NCI-H146 (cell line): ENCODE measurements at regions not wholly inside any gene's neighbourhood (a gene's known extent, or its start where the extent isn't known, plus 50 kb on each side); places are given as distances from the start of the nearest gene placed in this dataset.
"Not testable (repeated sequence)": the region's sequence is repeated elsewhere in the genome, so short reads cannot be mapped to it uniquely, and the experiment has no call there.

ENCODE experiments used
- DNase-seq: peaks from one replicate; lab custom pipeline; 2025; lab: John Stamatoyannopoulos, UW

DNA sequence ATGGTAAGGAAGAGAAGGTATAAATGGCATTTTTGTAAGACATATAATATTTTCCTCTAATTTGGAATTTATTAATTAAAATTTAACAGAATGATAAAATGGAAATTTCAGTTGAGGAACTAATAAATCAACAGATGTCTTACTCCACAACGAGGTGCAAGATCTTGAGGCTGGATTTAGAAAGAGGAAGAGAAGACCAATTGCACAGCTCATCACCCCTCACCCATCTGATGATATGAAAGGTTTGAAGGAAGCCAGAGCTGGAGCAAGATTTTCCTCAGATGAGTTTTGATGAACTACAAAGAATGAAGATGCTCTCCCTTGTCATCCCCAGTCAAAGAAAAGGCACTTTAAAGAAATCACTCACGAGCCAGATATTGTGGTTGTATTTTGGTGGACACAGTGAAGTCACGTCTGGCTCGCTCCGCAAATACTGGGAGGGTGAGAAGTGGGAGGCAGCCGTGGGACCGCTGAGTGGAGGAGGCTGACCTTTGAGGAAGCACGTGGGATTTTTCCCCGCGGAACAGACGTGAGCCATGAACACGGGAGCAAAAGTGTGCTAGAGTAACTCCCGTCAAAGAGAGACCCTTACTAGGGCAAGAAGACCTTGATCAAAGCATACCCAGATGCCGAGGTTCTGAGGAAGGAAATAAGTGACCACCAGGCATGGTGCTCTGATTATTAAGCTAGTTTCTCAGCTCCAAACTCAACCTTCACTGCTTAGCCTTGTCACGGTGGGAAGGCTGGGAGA lies 511.4 kb downstream of the RNF144A start:
- no peak for DNase-seq

DNA sequence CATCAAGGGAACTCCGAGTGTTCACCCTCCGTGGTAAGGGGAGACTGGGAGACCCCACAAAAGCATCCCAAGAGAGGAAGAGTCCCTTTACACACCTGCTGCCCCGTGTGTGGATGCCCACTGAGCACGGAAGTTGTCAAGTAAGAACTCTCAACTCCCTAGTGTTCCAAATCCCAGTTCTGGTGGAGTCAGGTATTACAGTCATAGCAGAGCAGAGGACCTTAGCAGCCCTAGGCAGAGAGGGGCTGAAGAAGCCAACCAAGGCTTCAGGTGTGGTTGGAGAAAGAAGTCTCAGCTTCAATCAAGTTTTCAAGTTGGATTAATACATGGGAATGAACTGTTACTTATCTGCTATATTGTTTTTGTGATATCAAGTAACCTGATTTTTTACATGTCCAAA lies 512.5 kb downstream of the RNF144A start:
- no peak for DNase-seq

DNA sequence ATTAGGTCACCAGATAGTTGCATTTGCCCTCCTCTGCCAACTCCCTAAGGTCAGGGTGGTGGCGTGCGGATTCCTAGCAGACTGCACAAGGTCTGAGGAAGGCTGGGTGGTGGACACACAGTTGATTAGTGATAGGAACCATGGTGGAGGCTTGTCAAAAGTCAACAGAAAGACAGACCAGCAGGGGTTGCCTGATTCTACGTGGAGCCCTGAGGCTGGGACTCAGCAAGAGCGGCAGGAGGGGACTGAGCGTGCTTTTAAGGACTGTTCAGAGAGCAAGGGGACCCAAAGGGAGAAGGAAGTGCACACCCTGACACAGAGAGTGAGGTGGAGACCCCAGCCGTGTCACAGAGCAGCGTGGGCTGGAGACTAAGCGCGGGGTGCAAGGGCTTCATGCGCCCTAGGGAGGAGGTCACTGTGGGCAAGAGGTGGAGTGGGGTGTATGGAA lies 513.2 kb downstream of the RNF144A start:
- peak; percentile 84 for DNase-seq

DNA sequence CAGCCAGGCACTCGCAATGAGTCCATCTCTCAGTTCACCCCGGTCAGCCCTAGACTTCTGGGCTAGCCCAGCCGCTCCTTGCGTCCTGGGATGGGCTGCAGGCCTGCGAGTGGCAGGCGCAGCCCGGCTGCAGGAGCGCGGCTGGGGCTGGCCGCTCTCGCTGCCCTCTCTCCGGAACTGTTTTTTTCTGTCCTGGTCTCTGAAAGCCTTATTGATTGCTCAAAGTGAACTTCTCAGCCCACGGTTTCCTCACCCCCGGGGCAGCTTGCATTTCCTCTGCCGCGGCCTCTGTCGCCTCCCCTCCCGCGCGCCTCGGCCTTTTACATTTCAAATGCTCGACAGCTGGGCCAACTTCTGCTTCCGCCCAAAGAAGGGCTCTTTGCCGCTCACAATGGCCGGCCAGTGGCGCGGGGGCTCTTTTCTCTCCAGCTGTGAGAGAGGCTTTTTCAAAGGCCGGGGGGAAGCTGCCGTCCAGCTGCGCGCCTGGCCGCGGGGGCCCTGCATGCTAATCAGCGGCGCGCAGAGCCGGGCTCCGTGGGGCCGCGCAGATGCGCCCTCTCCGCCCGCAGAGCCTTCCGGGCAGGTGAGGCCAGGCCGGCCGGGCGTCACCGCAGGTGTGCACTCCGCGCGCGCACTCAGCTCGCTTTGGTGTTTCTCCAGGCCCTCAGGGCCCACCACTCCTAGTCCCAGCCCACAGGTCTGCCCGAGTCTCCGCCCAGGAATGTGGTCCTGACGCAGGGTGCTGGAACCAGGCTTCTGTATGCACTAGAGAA lies 513.8 kb downstream of the RNF144A start:
- DNase-seq = peak; percentile 99

DNA sequence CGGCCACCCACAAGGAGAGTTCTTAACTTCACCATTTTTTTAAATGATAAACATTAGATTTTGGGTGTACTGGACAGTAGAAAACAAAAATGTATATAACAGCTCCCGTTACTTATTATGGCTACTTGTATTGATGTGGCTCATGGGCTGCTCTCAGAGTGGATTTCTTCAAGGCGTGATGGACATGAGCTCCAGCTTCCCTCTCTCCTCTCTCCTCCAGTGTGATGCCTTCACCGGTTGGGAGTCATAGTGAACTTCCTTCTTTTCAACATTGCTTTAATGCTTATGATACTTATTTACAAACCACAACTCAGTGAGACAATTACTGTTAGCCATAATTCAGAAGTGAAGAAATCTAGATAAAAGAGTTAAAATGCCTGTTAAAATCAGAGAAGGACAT lies 515.2 kb downstream of the RNF144A start:
- no peak for DNase-seq

DNA sequence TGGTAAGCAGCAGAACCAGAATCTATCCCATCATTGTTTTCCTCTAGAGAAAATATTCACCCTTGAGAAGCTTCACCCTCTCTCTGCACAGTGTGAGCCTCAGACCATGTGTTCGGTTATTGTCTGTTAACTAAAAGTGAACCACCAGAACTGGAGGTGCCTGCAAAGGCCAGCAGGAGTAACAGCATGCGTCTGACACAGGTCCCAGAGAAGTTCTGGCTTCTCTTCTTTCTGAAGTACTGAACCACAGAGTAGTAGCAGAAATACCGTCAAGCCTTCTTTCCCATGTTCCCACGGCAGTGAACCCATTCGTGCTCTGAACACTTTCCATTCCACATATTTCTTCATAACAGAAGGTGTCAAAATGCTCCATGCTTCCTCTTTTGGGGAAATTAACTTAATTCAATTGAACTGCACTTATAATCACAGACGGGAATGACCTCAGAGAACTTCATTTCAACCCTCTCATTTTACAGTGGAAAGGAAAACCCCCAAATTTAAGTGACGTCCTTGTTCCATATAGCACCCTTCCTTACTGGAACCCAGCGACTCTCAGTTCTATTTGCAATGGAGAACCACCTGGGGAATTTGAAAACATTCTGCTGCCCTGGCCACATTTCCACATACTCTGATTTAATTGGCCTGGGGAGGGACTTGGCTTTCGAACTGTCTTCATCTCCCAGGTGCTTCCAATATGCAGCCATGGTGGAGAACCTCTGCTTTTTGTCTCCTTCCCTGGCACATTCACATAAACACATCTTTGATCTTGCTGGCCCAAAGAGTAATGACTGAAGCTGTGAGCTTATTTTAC lies 519.1 kb downstream of the RNF144A start:
- no peak for DNase-seq

DNA sequence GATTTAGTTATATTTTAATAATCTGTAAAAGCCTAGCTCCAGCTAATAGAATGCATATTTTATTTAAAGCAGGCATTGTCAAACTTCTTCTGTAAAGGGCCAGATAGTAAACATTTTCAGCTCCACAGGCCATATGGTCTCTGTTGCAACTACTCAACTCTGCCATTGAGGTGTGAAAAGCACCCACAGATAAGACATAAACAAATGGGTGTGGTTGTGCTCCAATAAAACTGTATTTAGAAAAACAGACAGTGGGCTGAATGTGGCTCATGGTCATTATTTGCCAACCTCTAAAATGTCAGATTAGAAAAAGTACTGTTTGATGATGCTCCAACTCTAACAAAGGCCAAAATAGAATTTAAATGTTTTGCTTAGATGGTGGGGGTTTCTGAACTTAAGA lies 519.9 kb downstream of the RNF144A start:
- no peak for DNase-seq

DNA sequence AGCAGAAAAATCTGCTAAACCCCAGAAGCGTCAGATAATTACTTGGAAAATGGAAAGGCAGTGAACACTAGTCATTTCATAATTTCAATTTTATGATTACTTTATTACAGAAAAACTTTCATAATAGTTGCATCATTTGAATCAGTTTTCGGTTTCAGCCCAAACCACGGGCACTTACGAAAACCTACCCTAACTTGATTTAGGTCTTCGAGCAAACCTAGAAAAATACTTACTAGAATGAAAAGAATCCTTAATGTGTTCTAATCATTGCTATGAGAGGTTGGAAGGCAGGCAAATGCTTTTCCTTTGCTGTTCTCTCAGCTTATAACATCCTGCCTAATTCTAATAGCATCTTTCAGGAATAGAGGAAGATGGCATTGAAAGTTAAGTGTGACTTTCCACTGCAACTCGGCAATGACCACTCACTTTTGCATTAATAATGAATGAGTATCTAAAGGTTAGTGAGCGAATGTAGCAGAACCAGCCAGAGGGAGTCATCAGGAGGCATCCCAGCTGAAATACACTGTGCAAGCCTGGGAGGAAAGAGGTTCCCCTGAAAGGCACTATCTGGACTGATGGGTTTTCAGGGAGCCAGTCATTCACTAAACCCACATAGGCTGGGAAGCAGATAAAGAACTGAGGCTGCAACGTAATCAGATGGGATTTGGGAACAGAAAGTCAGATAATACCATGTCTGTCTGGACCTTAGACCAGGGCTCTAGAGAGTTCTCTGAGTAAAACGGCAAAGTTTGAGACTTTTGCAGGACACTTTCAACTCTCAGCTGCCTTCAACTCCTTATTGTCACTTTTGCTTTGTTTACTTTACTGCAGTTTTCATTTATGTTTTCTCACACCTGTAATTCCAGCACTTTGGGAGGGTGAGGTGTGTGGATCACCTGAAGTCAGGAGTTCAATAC lies 520.8 kb downstream of the RNF144A start:
- DNase-seq = no peak

DNA sequence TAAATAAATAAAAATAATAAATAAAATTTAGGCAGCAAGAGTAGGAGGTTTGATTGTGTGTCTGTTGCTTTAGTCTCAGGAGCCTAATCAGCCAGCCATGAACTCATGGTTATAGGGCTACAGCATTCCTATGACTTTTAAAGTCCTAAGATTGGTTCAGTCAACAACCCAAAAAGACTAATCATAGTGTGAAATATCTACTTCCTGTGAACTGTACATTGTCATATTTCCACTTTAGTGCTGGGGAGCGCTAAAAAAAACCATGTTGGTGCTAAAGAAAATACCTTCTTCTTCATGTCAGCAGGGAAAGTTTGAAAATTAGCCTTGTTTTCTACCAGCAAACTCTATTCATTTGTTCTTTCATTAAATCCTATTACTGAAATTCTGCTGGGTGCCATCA lies 521.6 kb downstream of the RNF144A start:
- no peak for DNase-seq

DNA sequence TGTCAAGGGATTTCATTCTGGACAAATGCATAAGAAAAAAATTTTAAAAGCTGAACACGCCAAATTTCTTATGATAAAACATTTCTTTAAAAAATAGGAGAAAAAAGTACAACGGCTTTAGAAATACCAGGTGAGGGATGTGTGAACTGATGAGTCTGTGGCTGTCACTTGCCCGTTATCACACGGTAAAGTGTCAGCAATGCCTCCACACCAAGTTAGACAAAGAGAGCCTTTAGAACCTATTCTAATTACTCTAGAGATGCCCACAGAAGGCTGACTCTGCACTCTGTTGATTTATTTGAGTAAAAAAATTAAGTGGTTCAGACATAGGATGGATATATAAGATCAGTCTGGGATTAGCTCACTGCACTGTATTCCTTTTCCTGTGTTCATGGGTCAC lies 523.8 kb downstream of the RNF144A start:
- no peak for DNase-seq

DNA sequence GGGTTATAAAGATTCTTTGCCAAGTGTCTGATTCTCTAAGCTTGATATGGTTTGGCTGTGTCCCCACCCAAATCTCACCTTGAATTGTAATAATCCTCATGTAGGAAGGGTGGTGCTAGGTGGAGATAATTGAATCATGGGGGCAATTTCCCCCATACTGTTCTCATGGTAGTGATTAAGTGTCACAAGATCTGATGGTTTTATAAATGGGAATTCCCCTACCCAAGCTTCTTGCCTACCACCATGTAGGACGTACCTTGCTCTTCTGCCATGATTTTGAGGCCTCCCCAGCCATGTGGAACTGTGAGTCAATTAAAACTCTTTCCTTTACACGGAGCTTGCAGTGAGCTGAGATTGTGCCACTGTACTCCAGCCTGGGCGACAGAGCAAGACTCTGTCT lies 524.6 kb downstream of the RNF144A start:
- DNase-seq = not testable (repeated sequence)

DNA sequence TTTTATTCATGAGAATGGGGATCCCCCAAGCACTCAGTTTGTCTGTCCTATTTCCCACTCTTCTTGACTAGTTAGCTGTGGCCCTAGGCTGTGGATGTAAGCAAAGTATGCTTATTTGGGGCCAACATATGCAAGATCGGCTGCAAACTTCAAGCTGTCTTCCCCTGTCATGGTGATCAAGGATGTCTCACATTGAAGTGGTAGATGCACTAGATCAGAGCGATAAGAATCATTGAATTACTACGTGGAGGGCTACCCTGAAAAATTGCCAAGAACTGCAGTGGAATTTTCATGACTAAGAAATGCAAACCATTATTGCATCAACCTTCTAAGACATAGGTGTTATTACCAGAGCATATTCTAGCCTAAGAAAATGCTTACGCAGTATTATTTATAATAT lies 527.4 kb downstream of the RNF144A start:
- DNase-seq = no peak

DNA sequence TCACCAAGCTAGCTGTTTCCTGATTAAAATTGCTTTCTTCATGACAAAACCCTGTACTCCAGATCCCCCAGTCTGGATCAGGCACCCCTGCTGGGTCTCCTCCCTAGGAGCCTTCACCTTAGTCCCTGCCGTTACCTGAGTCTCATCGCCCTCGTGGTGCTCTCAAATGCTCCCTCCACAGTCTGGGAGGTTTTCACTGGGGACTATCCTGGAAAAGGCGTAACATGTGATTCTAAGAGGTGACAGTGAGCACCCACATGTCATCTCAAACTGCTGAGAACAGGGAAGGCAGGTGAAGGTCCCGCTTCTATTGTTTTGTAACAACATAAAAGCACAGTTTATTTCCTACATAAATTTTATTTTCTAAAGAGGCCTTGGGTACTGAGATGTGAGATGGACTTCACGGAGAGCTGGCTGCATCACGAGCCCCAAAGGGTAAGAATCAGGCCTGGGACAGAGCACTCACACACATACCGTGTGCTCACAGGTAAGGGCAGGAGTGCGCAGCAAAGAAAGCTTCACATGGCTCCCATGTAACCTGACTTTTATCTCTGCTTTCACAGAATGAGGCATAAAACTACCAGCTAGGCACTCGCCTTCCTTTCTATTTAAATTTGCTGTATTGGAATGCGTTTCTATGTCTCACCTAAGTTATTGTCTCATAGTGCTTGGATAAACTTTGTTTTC lies 531.5 kb downstream of the RNF144A start:
- DNase-seq = no peak

DNA sequence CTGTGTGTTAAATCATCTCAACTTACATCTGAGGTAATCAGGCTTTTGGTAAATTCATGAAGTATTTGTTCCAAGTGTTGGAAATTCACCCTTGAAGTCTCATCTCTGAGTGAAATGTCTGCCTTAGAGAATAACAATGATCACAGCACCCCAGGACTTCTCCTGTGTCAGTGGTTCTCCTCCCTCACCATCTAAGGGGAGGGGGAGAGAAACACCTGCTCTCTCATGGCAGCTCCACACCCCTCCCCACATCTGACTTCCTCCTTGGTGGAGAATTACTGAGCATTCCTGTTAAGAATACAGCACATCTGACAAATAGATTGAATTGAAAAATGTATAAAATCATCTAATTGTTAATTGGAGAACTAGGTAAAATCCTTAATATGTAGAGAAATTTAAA lies 532.1 kb downstream of the RNF144A start:
- peak; percentile 77 for DNase-seq

DNA sequence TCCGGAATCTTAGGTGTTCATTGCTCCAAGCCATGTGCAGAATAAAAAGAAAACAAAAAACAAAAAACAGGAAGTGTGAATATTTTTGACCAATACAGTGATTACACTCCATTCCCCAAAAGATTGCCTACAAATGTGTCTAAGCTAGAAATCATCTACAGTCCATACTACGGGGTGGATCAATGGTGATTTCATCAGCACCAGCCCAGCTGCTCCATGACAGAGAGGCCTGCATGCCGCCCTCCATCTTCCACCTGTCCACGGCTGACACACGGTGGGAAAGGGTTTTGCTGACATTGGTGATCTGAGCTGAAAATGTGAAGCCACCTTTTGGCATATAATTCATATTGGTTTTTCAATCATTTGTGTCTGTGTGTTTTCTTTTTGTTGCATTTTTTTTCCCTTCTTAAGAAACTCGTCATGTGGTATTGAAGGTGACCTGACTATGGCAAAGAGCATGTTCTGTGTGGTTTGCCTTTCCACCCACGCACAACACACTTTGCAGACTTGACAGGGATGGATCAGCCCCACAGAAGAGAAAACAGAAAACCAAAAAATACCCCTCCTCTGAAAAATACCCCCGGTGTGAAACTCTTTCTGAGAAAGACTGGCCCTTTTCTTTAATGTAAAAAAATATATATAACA lies 533.1 kb downstream of the RNF144A start:
- no peak for DNase-seq

DNA sequence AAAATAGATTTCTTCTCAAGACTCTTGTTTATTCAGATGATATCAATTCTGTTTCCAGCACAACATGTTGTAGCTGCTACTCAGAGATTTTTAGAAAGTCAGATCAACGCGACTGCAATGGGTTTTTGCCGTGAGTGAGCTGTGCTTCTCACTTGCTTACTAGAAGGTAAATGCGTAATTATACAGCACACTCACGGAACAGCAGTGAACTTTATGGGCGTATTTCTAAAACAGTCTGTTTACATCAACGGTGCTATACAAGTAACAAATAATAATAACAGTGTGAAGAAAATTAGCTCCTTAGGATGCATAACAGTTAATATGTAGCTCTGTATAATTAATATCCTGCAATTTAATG lies 533.6 kb downstream of the RNF144A start:
- no peak for DNase-seq

DNA sequence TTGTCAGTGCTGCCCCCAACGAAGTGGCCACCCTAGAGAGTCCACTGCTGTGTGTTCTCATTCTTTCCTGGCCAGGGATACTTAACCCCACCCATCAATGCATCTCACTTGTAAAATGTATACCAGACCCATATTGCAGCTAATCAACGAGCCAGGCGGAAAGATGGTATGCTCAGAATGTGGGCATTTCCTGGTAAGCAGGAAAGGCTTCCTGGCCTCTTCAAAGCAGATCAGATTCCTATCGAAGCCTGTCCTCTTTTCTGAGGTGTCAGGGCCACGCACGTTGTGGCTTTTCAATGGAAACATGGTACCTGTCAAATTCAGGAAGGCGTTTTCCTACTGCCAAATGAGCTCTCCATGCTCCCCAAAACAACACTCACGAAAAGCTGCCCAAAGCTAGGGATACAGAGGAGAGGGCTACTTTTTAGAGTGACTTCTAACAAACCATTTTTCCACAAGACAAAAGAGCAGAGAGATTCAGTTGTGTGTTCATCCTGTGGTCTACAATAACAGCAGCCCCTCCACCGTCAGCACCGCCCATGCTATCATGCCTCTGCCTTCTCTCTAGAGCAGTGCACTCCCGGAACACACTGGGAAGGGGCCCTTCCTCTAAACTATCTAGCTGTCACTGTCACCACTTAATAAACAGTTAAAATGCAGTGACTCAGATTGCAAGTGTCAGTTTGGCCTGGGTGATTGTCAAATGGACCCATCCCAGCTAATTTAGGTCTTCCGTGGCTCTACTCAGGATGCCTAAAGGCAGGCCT lies 535.1 kb downstream of the RNF144A start:
- no peak for DNase-seq

DNA sequence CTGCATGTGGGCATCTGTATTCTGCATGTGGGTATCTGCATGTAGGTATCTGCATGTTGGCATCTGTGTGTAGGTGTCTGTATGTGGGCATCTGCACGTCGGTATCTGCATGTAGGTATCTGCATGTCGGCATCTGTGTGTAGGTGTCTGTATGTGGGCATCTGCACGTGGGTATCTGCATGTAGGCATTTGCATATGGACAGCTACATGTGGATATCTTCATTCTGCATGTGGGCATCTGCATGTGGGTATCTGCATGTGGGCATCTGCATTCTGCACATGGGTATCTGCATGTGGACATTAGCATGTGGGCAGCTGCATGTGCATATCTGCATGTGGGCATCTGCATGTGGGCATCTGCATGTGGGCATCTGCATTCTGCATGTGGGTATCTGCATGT lies 537.4 kb downstream of the RNF144A start:
- no peak for DNase-seq

DNA sequence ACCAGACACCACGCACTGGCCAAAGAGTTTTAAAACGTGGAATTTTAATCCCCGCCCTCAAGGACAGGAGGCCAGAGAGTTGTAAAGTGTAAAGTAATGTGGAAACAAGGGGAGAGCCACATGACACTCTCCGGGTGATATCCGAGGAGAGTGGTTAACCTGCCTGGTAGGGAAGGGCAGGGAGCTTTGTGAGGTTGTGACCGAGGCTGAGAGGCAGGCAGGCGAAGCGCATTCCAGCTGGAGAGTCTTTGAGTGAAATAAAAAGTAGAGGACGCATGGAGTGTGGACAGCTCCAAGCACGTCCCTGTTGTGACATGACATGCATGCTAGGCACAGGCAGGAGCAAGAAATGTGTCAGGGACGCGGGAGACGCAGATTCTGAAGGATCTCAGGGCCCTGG lies 539.5 kb downstream of the RNF144A start:
- no peak for DNase-seq

DNA sequence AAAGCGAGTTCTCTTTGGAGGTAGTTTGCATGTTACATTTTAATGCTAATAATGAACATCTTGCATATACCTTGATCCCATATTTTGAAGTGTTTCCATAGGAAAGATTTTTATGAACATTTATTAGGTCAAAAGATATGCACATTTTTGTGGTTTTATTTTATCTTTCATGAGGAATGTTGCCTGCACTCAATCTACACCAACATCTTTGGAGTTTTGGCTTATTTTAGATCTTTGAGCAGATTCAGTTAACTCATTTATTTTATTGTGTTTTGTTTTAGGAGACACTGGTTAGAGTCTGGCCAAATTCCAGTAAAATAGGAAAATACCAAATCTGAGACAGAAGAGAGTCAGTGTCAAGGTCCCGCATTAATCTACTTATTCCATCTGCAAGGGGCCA lies 540.9 kb downstream of the RNF144A start:
- DNase-seq = no peak
